HL-60 (cell line): ENCODE measurements at regions not wholly inside any gene's neighbourhood (a gene's known extent, or its start where the extent isn't known, plus 50 kb on each side); places are given as distances from the start of the nearest gene placed in this dataset.

Experiments used
- CTCF ChIP-seq: IDR thresholded peaks from one replicate; pipeline ENCODE4 v1.5.1; 2011; ENCODE audit warnings: low read length, control low read depth, inconsistent platforms; ENCODE audit not compliant: insufficient read depth
- GABPA ChIP-seq: IDR thresholded peaks from 2 replicates; pipeline ENCODE4 v1.6.1; 2012; ENCODE audit warnings: low read depth
- REST ChIP-seq: IDR thresholded peaks from 2 replicates; pipeline ENCODE4 v1.6.1; 2012; ENCODE audit warnings: low read depth; ENCODE audit not compliant: insufficient replicate concordance

- no peak for TF ChIP-seq CTCF
- TF ChIP-seq GABPA = no peak
- no peak for TF ChIP-seq REST
Measured at GRCh38 chrX:104334971-104335370, 80.2 kb upstream of the ESX1 start.
